ENCODE measurements at regions not wholly inside any gene's neighbourhood (a gene's known extent, or its start where the extent isn't known, plus 50 kb on each side); places are given as distances from the start of the nearest gene placed in this dataset.

DNA sequence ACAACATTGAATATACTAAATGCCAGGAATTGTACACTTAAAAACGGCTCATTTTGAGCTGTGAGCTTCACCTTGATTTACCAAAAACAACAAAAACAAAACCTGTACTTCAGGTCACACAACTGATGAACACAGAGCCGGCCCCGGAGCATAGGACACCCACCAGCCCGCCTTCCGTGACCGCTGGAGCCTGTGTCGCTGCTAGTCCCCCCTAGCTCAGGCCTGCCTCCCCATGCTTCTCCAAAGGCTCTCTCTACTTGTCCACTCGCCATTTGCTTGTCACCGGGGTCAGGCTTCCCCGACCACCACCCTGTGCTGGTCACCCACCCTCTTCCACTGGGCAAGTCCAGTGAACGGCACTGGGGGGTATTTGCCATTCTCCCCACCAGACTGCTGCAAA lies 113.8 kb upstream of the TNRC6C start:
- H3K4me2 ChIP-seq: 0 out of 2 replicates have a peak overlapping the region, but pooled peaks have one; percentile 62
- H3K27me3 ChIP-seq (ENCODE audit: insufficient read depth, low read depth): no peaks in the 10 kb centered on the region
- H3K4me1 ChIP-seq (ENCODE audit: low read depth, poor library complexity, severe bottlenecking): peaks cover 66% of the 10 kb centered on the region
- no peak overlapping the region for H2AFZ ChIP-seq (ENCODE audit: low read depth)
- no peak overlapping the region for H3K9ac ChIP-seq
- H3K79me2 ChIP-seq (ENCODE audit: insufficient read depth, low read depth): no peaks in the 10 kb centered on the region
- peak overlapping the region; percentile 66; the same call in 1 of the 2 replicates for H3K27ac ChIP-seq
- no peaks in the 10 kb centered on the region for H4K20me1 ChIP-seq (ENCODE audit: insufficient read depth)
- no peak overlapping the region for H3K4me3 ChIP-seq (IDR thresholded peaks at IDR 0.05; ENCODE audit: insufficient read depth, low read depth, low read length)
- TF ChIP-seq, protein P1, sequence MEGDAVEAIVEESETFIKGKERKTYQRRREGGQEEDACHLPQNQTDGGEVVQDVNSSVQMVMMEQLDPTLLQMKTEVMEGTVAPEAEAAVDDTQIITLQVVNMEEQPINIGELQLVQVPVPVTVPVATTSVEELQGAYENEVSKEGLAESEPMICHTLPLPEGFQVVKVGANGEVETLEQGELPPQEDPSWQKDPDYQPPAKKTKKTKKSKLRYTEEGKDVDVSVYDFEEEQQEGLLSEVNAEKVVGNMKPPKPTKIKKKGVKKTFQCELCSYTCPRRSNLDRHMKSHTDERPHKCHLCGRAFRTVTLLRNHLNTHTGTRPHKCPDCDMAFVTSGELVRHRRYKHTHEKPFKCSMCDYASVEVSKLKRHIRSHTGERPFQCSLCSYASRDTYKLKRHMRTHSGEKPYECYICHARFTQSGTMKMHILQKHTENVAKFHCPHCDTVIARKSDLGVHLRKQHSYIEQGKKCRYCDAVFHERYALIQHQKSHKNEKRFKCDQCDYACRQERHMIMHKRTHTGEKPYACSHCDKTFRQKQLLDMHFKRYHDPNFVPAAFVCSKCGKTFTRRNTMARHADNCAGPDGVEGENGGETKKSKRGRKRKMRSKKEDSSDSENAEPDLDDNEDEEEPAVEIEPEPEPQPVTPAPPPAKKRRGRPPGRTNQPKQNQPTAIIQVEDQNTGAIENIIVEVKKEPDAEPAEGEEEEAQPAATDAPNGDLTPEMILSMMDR (conservative IDR thresholded peaks at IDR 0.05; ENCODE audit: low read depth, low read length): no peak
- H3K36me3 ChIP-seq (ENCODE audit: insufficient read depth): no peaks in the 10 kb centered on the region

DNA sequence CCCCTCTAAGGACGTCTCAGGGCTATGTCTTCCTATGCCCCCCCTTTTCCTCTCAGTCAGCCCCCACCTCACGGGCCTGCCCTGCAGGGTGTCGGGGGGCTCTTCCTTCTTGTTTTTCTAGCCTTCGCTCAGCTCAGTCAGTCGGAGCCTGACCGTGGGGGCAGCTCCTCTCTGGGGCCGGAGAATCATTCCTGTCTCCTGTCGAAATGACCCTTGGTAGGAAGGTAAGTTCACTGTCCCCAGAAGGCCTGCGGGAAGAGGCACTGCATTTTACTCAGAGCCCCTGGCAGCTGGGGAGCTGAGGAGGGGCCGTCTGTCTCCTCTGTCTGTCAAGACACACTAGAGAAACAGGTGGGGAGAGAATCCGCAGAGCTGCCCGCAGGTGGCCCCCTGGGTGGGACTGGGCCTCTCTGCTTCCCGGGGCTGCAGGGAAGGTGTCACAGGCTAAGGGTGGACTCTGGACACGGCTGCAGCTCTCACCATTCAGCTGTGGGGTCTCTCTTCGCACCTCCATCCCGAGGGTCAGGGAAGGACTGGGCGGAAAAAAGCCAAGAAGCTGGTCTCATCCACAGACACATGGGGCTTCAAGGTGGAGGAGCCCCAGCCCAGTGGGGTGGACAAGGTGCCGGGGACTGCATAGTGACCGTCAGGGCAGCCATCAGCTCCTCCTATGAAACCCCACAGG lies 112.8 kb upstream of the TNRC6C start:
- peaks cover 66% of the 10 kb centered on the region for H3K4me1 ChIP-seq (ENCODE audit: low read depth, poor library complexity, severe bottlenecking)
- TF ChIP-seq, protein P1 (conservative IDR thresholded peaks at IDR 0.05; ENCODE audit: low read depth, low read length): no peak
- no peaks in the 10 kb centered on the region for H3K36me3 ChIP-seq (ENCODE audit: insufficient read depth)
- H3K27ac ChIP-seq: peak overlapping the region; percentile 61; the same call in 1 of the 2 replicates
- no peak overlapping the region for H3K4me3 ChIP-seq (IDR thresholded peaks at IDR 0.05; ENCODE audit: insufficient read depth, low read depth, low read length)
- no peaks in the 10 kb centered on the region for H4K20me1 ChIP-seq (ENCODE audit: insufficient read depth)
- peak overlapping the region; percentile 54; the same call in 1 of the 2 replicates for H3K4me2 ChIP-seq
- H2AFZ ChIP-seq (ENCODE audit: low read depth): no peak overlapping the region
- H3K9ac ChIP-seq: peak overlapping the region; percentile 31; the same call in 1 of the 2 replicates
- H3K79me2 ChIP-seq (ENCODE audit: insufficient read depth, low read depth): no peaks in the 10 kb centered on the region
- no peaks in the 10 kb centered on the region for H3K27me3 ChIP-seq (ENCODE audit: insufficient read depth, low read depth)

GRCh38 chr17:77846531-77847085 lies 111.9 kb upstream of the TNRC6C start:
- TF ChIP-seq, protein P1 (conservative IDR thresholded peaks at IDR 0.05; ENCODE audit: low read depth, low read length): no peak
- Histone ChIP-seq H3K4me2 (peak overlapping the region; percentile 54), H3K4me3 (IDR thresholded peaks at IDR 0.05; ENCODE audit: insufficient read depth, low read depth, low read length) (no peak overlapping the region), H3K27ac (peak overlapping the region; percentile 61), H3K4me1 (ENCODE audit: low read depth, poor library complexity, severe bottlenecking) (peaks cover 64% of the 10 kb centered on the region), H3K27me3 (ENCODE audit: insufficient read depth, low read depth) (no peaks in the 10 kb centered on the region), H3K79me2 (ENCODE audit: insufficient read depth, low read depth) (no peaks in the 10 kb centered on the region), H3K36me3 (ENCODE audit: insufficient read depth) (no peaks in the 10 kb centered on the region), H2AFZ (ENCODE audit: low read depth) (peak overlapping the region; percentile 76), H4K20me1 (ENCODE audit: insufficient read depth) (no peaks in the 10 kb centered on the region), H3K9ac (peak overlapping the region; percentile 31; the same call in 1 of the 2 replicates)

- H3K4me2 ChIP-seq: peak overlapping the region; percentile 54
- H3K9ac ChIP-seq: peak overlapping the region; percentile 31; the same call in 1 of the 2 replicates
- H3K4me1 ChIP-seq (ENCODE audit: low read depth, poor library complexity, severe bottlenecking): peaks cover 55% of the 10 kb centered on the region
- H3K36me3 ChIP-seq (ENCODE audit: insufficient read depth): no peaks in the 10 kb centered on the region
- peak overlapping the region; percentile 76 for H2AFZ ChIP-seq (ENCODE audit: low read depth)
- peak overlapping the region; percentile 61 for H3K27ac ChIP-seq
- TF ChIP-seq, protein P1 (conservative IDR thresholded peaks at IDR 0.05; ENCODE audit: low read depth, low read length): no peak
- no peaks in the 10 kb centered on the region for H4K20me1 ChIP-seq (ENCODE audit: insufficient read depth)
- no peaks in the 10 kb centered on the region for H3K79me2 ChIP-seq (ENCODE audit: insufficient read depth, low read depth)
- no peak overlapping the region for H3K4me3 ChIP-seq (IDR thresholded peaks at IDR 0.05; ENCODE audit: insufficient read depth, low read depth, low read length)
- no peaks in the 10 kb centered on the region for H3K27me3 ChIP-seq (ENCODE audit: insufficient read depth, low read depth)
Observed at GRCh38 chr17:77847221-77848085, 111.0 kb upstream of the TNRC6C start.
